H1 (cell line): ENCODE measurements at regions not wholly inside any gene's neighbourhood (a gene's known extent, or its start where the extent isn't known, plus 50 kb on each side); places are given as distances from the start of the nearest gene placed in this dataset.

Experiments
- CTCF ChIA-PET: fragments of 300-600 bp; sonication (Branson Sonifier 250); formaldehyde crosslinking; loops from one replicate; lab custom pipeline; 2021; ENCODE audit not compliant: partially characterized antibody; lab: Charles Lee
- POLR2A ChIA-PET: fragments of 300-600 bp; sonication (Branson Sonifier 250); formaldehyde crosslinking; loops from one replicate; lab custom pipeline; 2021; ENCODE audit warnings: inconsistent platforms; ENCODE audit not compliant: partially characterized antibody; lab: Charles Lee
- DNase-seq, 2 experiments: peaks; one replicate each; pipeline versions ENCODE4 v3.0.0 to v3.0.0-alpha.2; 2010 to 2022; ENCODE audit warnings: low spot score in 2 of 2, low read depth in 1 of 2, mixed read lengths in 1 of 2
- FAIRE-seq: peaks from 2 replicates; lab custom pipeline; 2011; peaks lifted over from hg19 to GRCh38; lab: Jason Lieb, UNC
- H2AFZ ChIP-seq: 2 replicates; pipeline ENCODE4 v1.8.1; 2012; ENCODE audit warnings: low read length, inconsistent platforms
- H2AK5ac ChIP-seq: 2 replicates; pipeline ENCODE4 v1.6.1; 2013; ENCODE audit warnings: low read depth, low read length
- H2BK120ac ChIP-seq: replicated peaks from 2 replicates; pipeline ENCODE3; 2013; ENCODE audit warnings: low read depth, low read length, inconsistent platforms
- H2BK12ac ChIP-seq: 2 replicates; pipeline ENCODE4 v1.6.1; 2013; ENCODE audit warnings: low read depth, low read length
- H2BK15ac ChIP-seq: 2 replicates; pipeline ENCODE4 v1.6.1; 2013; ENCODE audit warnings: low read length
- H2BK20ac ChIP-seq: 2 replicates; pipeline ENCODE4 v1.6.1; 2013; ENCODE audit warnings: low read length
- H2BK5ac ChIP-seq: 2 replicates; pipeline ENCODE4 v1.6.1; 2013; ENCODE audit warnings: low read depth, low read length
- H3K14ac ChIP-seq: 2 replicates; pipeline ENCODE4 v1.6.1; 2013; ENCODE audit warnings: inconsistent platforms; ENCODE audit not compliant: insufficient read length
- H3K18ac ChIP-seq: 2 replicates; pipeline ENCODE4 v1.6.1; 2013; ENCODE audit warnings: low read length; ENCODE audit errors: extremely low read depth
- H3K23ac ChIP-seq: 2 replicates; pipeline ENCODE4 v1.6.1; 2013; ENCODE audit warnings: inconsistent platforms; ENCODE audit not compliant: insufficient read length
- H3K23me2 ChIP-seq: 2 replicates; pipeline ENCODE4 v1.6.1; 2013; ENCODE audit warnings: low read depth, low read length
- H3K27ac ChIP-seq: 2 replicates; pipeline ENCODE4 v1.6.1; 2011; ENCODE audit warnings: low read depth, low read length, inconsistent platforms
- H3K27me3 ChIP-seq, 4 experiments: replicated peaks in 1 of 4; 1 replicate in 1 of 4; 2 replicates in 3 of 4; pipeline versions ENCODE4 v1.6.1 to v1.8.1; 2011 to 2013; ENCODE audit warnings: low read length in 3 of 4, mild to moderate bottlenecking in 3 of 4, inconsistent platforms in 2 of 4, mixed read lengths in 2 of 4, moderate library complexity in 1 of 4; ENCODE audit not compliant: control insufficient read depth in 3 of 4, insufficient read depth in 3 of 4; ENCODE audit errors: extremely low read depth in 1 of 4
- H3K36me3 ChIP-seq, 4 experiments: 2 replicates each; pipeline versions ENCODE4 v1.6.1 to v1.8.1; 2011 to 2013; ENCODE audit warnings: mild to moderate bottlenecking in 4 of 4, low read length in 3 of 4, moderate library complexity in 2 of 4, control low read depth in 1 of 4, inconsistent platforms in 1 of 4; ENCODE audit not compliant: insufficient read depth in 4 of 4, control insufficient read depth in 2 of 4
- H3K4ac ChIP-seq: replicated peaks from 2 replicates; pipeline ENCODE3; 2013; ENCODE audit warnings: low read length, low read depth, mixed read lengths, inconsistent platforms; ENCODE audit not compliant: insufficient read length
- H3K4me1 ChIP-seq, 4 experiments: replicated peaks in 1 of 4; 1 replicate in 1 of 4; 2 replicates in 3 of 4; pipeline versions ENCODE4 v1.6.1 to v1.8.1; 2011 to 2013; ENCODE audit warnings: low read length in 3 of 4, inconsistent platforms in 2 of 4, mixed read lengths in 1 of 4; ENCODE audit not compliant: insufficient read depth in 4 of 4, control insufficient read depth in 3 of 4
- H3K4me2 ChIP-seq, 2 experiments: 2 replicates each; pipeline versions ENCODE4 v1.6.1 to v1.8.1; 2011 to 2013; ENCODE audit warnings: low read depth in 2 of 2, low read length in 2 of 2, control low read depth in 1 of 2, inconsistent platforms in 1 of 2, mild to moderate bottlenecking in 1 of 2; ENCODE audit not compliant: insufficient read depth in 1 of 2
- H3K4me3 ChIP-seq, 4 experiments: fragments of 200-600, 300-600 bp in 1 of 4; sonication (generic), shearing (Covaris generic), sonication (Bioruptor Twin) in 1 of 4; 2 replicates each; pipeline versions ENCODE4 v1.5.1 to v1.8.1; 2011 to 2016; ENCODE audit warnings: low read length in 4 of 4, low read depth in 3 of 4, control low read depth in 2 of 4, inconsistent platforms in 2 of 4, mild to moderate bottlenecking in 2 of 4, mixed read lengths in 1 of 4, moderate library complexity in 1 of 4; ENCODE audit not compliant: insufficient read depth in 2 of 4; ENCODE audit errors: extremely low read depth in 1 of 4
- H3K56ac ChIP-seq: replicated peaks from 2 replicates; pipeline ENCODE3; 2013; ENCODE audit warnings: low read depth, mild to moderate bottlenecking, mixed read lengths, low read length, inconsistent platforms; ENCODE audit not compliant: insufficient read length
- H3K79me1 ChIP-seq: 2 replicates; pipeline ENCODE4 v1.6.1; 2013; ENCODE audit warnings: low read depth, low read length, control low read depth
- H3K79me2 ChIP-seq, 2 experiments: 2 replicates each; pipeline versions ENCODE4 v1.6.1 to v1.8.1; 2012 to 2013; ENCODE audit warnings: low read length in 2 of 2, mild to moderate bottlenecking in 2 of 2, inconsistent platforms in 1 of 2; ENCODE audit not compliant: insufficient read depth in 2 of 2, control insufficient read depth in 1 of 2
- H3K9ac ChIP-seq, 4 experiments: replicated peaks in 1 of 4; 1 replicate in 1 of 4; 2 replicates in 3 of 4; pipeline versions ENCODE4 v1.6.1 to v1.8.1; 2011 to 2013; ENCODE audit warnings: low read depth in 3 of 4, low read length in 3 of 4, control low read depth in 2 of 4, mild to moderate bottlenecking in 2 of 4, moderate library complexity in 2 of 4, inconsistent platforms in 1 of 4; ENCODE audit errors: extremely low read depth in 1 of 4
- H3K9me3 ChIP-seq, 2 experiments: 2 replicates each; pipeline versions ENCODE4 v1.6.1 to v1.8.1; 2012 to 2013; ENCODE audit warnings: mild to moderate bottlenecking in 2 of 2, moderate library complexity in 2 of 2, control low read depth in 1 of 2, inconsistent platforms in 1 of 2, low read depth in 1 of 2, low read length in 1 of 2, mixed read lengths in 1 of 2; ENCODE audit not compliant: insufficient read depth in 2 of 2
- H4K20me1 ChIP-seq, 2 experiments: replicated peaks in 1 of 2; 2 replicates each; pipeline versions ENCODE3 to v1.8.1; 2011 to 2013; ENCODE audit warnings: inconsistent platforms in 2 of 2, low read length in 2 of 2, mild to moderate bottlenecking in 1 of 2; ENCODE audit not compliant: insufficient read depth in 2 of 2, control insufficient read depth in 1 of 2
- H4K5ac ChIP-seq: 2 replicates; pipeline ENCODE4 v1.6.1; 2013; ENCODE audit warnings: low read length, low read depth, mixed read lengths, inconsistent platforms; ENCODE audit not compliant: insufficient read length
- H4K8ac ChIP-seq: 2 replicates; pipeline ENCODE4 v1.8.0; 2013; ENCODE audit warnings: mild to moderate bottlenecking, moderate library complexity, low read length, inconsistent platforms; ENCODE audit not compliant: insufficient read depth; ENCODE audit errors: extremely low read depth
- H4K91ac ChIP-seq: replicated peaks from 2 replicates; pipeline ENCODE3; 2013; ENCODE audit warnings: low read length, mixed read lengths, inconsistent platforms; ENCODE audit not compliant: insufficient read length
- CHD1 ChIP-seq: IDR thresholded peaks from 2 replicates; pipeline ENCODE4 v1.6.1; 2012; ENCODE audit warnings: low read depth, low read length, improper control_type of control experiment
- RBBP5 ChIP-seq: IDR thresholded peaks from 2 replicates; pipeline ENCODE4 v1.7.1; 2012; ENCODE audit warnings: low read depth, mild to moderate bottlenecking, inconsistent platforms, low read length, moderate library complexity, borderline replicate concordance
- SIRT6 ChIP-seq: IDR thresholded peaks from one replicate; pipeline ENCODE4 v1.7.1; 2012; ENCODE audit warnings: low read length, inconsistent platforms
- WGBS, 2 experiments: shearing (Covaris generic) in 1 of 2; methylation state at CpG; one replicate each; pipeline versions ENCODE4 v1.1.6 to v1.1.7; 2013 to 2015; ENCODE audit warnings: low lambda C conversion rate in 2 of 2, mixed read lengths in 2 of 2, inconsistent platforms in 1 of 2, low coverage in 1 of 2, missing lambda C conversion rate in 1 of 2; ENCODE audit not compliant: insufficient replicate concordance in 2 of 2, insufficient coverage in 1 of 2, insufficient read length in 1 of 2; ENCODE audit errors: extremely low coverage in 1 of 2, missing lambda C conversion rate in 1 of 2; 5-methylcytosine and 5-hydroxymethylcytosine counted together

DNA sequence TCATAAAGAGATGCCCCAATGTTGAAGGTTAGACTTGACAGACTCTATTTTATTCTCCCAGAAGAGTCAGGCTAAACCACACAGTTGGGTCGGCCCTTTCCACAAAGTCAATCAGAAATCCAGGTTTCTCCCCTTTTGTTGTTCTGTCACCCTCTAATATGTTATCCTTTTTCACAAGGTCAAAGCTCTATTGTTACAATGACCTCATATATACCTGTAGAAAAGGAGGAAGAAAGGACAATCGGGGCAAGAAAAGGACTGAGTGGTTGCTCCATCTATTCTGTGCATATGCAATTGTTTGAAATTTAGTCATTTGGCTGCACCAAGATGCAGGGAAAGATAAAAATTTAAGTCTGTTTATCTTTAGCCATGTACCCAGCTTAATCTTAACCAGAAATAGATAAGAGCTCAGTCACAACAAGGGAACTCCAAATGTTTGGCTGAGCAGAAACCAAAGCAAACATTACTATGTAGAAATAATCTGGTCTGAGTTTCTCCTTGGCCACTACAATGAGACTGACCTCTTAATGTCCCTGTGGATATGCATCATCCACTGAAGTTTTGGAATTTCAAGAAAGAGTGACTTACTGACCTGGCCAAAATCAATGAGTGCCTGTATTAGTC lies 503.7 kb downstream of the GALC start:
- Histone ChIP-seq H2AFZ (no peak overlapping the region), H3K9me3 (no peaks in the 10 kb centered on the region), H3K56ac (no peak overlapping the region), H3K23ac (no peak overlapping the region), H3K27me3 (no peaks in the 10 kb centered on the region), H2BK120ac (no peak overlapping the region), H3K36me3 (no peaks in the 10 kb centered on the region), H3K9ac (no peak overlapping the region), H2AK5ac (no peak overlapping the region), H2BK20ac (no peak overlapping the region), H3K79me1 (no peaks in the 10 kb centered on the region), H3K27ac (no peak overlapping the region), H3K4me1 (peaks cover 0 to 2% (median 0%) of the 10 kb centered on the region in 4 experiments; a peak in 2 of 7 replicates), H3K23me2 (no peaks in the 10 kb centered on the region), H3K79me2 (no peaks in the 10 kb centered on the region), H4K91ac (no peak overlapping the region), H3K18ac (no peak overlapping the region), H4K20me1 (no peaks in the 10 kb centered on the region), H2BK12ac (no peak overlapping the region), H2BK15ac (no peak overlapping the region), H4K5ac (no peak overlapping the region), H3K4ac (no peak overlapping the region), H3K4me3 (no peak overlapping the region), H2BK5ac (no peak overlapping the region), H3K14ac (no peak overlapping the region), H4K8ac (no peak overlapping the region), H3K4me2 (no peak overlapping the region)
- 83% methylated on average over 2 of the region's 2 CpGs; no CpG with 5 or more reads in 1 of the 2 experiments for WGBS, 2 experiments
- no peak for DNase-seq
- no peak for TF ChIP-seq RBBP5
- no peak for TF ChIP-seq SIRT6
- no peak for TF ChIP-seq CHD1
- no peak for FAIRE-seq
- CTCF ChIA-PET = interaction anchor here (0.9 to 1.3 kb wide), 2 partner anchors 10 to 19 kb away, joined by 3 read pairs; no protein-coding TSS in a partner anchor
- POLR2A ChIA-PET = no interaction called here
